Choroid plexus epithelial cell (primary cell): ENCODE measurements at regions not wholly inside any gene's neighbourhood (a gene's known extent, or its start where the extent isn't known, plus 50 kb on each side); places are given as distances from the start of the nearest gene placed in this dataset.

ENCODE experiments used
- DNase-seq: peaks from one replicate; pipeline ENCODE4 v3.0.0-alpha.2; 2010; ENCODE audit warnings: low read depth
- H3K4me3 ChIP-seq: 2 replicates; pipeline ENCODE4 v1.5.1; 2011; ENCODE audit warnings: low read depth, mild to moderate bottlenecking, control low read depth, low read length, moderate library complexity
- TF ChIP-seq, protein P1 (sequence below): conservative IDR thresholded peaks from 2 replicates; pipeline ENCODE4 v1.5.1; 2011; ENCODE audit warnings: low read depth, mild to moderate bottlenecking, control low read depth, inconsistent platforms, low read length, moderate library complexity

DNA sequence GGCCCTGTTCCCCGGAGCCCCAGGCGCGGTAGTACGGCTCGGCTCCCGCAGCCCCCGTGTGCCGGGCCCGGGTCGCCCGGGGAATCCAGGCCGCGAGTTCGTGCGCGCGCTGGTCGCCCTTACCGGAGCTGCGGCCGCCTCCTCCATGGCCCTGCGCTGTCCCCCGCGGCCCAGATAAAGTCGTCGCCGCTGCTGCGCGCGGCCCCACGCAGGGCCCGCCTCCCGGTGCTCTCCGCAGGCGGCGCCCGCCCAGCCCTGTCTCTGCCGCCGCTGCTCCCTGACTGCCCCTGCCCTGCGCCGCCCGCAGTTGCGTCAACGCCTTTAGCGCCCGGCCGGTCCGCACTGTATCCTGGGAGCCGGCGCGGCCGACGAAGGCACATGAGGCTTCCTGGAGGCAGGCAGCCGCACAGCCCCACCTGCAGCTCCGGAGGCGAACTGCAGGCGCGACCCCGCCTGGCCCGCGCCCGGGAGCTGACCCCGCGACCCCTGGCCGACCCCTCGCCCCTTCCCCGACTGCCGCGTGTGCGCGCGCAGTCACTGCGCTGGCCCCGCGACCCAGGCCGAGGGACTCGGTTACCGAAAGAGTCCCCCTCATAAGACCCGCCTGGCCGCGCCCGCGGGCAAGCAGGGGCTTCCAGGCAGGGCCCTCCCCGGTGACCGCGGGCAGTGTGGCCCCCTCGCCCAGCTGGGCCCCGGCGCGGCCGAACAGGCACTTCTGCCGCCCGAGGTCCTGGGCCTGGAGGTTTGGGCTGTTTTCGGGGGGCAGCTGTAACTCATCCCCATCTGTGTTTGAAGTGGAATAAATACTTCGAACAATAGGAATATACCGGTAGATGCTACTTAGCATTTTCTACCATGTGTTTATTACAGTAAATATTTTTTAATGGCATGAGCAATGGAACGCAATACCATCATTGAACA is 127.1 kb upstream of the ZNF746 start:
- TF ChIP-seq, protein P1, sequence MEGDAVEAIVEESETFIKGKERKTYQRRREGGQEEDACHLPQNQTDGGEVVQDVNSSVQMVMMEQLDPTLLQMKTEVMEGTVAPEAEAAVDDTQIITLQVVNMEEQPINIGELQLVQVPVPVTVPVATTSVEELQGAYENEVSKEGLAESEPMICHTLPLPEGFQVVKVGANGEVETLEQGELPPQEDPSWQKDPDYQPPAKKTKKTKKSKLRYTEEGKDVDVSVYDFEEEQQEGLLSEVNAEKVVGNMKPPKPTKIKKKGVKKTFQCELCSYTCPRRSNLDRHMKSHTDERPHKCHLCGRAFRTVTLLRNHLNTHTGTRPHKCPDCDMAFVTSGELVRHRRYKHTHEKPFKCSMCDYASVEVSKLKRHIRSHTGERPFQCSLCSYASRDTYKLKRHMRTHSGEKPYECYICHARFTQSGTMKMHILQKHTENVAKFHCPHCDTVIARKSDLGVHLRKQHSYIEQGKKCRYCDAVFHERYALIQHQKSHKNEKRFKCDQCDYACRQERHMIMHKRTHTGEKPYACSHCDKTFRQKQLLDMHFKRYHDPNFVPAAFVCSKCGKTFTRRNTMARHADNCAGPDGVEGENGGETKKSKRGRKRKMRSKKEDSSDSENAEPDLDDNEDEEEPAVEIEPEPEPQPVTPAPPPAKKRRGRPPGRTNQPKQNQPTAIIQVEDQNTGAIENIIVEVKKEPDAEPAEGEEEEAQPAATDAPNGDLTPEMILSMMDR = peak; percentile 67
- peak overlapping the region; percentile 77 for H3K4me3 ChIP-seq
- peak; percentile 94 for DNase-seq

DNA sequence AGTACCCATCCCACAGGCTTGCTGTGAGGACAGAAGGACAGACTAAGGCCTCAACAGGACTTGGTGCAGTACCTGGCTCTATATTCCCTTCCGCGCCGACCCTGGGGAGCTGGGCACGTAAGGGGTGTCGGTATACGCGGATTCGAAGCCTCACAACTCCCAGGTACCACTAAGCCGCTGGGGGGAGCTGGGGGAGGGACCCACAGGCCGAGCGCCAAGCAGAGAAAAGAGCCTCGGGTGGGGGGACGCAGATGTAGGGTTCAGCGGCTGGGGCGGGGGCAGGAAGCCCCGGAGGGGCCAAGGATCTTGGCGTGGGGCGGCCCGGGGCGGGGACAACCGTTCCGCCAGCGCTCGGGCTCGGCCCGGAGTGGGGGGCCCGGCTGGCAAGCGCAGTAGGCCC is 126.4 kb upstream of the ZNF746 start:
- TF ChIP-seq, protein P1 = peak; percentile 17
- H3K4me3 ChIP-seq = peak overlapping the region; percentile 77
- DNase-seq = peak; percentile 38

DNA sequence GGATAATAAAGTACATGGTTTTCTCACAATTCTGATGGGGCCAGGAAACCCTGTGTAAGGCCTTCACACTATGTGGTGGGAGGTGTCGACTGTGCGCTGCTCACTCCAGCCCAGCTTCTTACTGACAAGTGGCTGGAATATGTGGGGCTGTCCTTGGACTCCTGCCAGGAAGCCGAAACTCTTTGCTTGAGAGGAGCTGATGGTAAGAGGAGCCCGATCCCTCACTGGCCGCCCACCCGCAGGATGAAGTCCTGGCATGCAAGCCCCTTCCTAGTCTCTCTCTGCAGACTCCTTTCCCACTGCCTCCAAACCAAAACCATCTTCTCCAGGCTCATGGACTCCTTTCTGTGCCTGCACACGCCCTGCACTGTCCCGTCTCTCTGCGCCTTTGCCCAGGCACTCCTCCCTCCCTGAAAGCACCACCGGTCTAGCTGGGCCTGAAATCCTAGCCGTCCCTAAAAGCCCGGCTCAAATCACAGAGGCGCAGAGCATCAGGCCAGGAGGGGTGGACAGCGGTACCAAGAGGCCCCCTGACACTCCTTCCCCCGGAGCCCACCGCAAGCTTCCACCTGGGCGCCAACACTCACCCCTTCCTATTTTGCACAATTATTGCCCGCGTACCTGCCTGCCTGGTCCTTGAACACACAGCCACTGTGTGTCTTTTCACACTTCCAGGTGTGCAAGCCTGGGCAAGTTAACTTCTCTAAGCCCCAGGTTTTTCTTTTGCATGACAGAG is 125.8 kb upstream of the ZNF746 start:
- peak; percentile 86 for DNase-seq
- H3K4me3 ChIP-seq = peak overlapping the region; percentile 77

DNA sequence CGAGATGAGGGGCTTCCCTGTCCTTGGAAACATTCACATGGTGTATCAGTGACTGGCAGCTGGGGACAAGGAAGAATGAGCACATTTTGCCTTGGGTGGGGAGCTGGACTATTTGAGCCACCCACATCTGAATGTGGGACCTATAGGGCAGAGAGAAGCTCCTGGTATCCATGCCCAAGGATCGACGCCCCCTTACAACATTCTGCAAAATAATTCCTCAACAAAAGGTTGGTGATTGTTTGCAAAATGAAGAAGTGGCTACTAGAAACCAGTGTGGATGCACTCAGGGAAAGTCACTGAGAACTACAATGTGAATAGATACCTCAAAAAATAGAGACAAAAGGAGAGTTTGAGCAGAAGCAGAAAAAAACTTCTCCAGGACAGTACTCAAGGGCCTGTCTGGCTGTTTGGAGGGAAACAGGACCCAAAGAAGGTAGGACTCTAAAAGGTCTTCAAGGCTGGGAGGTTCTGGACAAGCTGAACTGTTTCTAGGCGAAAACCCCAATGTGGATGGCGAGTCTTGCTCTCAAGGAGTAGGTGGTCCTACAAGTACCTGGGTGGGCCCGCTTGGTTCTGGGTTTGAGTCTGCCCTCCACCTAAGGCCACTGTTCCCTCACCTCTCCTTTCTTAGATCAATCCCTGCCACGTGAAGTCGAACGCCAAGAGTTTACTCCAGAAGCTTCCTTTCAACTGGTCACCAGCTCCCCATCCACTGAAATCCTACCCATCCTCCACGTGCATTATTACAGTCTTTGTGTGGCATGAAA is 125.0 kb upstream of the ZNF746 start:
- DNase-seq = no peak
- TF ChIP-seq, protein P1 = no peak

DNA sequence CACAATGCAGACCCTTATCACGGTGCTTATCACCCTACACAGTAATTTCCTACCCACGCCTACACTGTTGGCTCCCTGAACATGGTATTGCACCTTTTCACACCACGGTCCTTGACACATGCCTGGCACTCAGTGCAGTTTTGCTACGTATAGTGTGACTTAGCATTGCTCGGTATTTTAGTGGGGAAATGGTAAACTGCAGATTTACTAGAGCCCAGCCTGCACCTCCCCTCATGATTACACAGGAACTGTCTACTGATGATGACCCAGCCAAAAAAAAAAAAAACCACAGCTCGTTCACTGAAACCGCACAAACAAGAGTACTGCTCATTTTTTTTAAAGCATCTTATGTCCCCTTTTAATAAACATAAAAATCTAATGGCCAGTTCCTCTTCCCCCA is 124.2 kb upstream of the ZNF746 start:
- no peak for DNase-seq
- TF ChIP-seq, protein P1 = no peak
- H3K4me3 ChIP-seq = no peak overlapping the region

More for the DNA sequence above, 125.0 kb upstream of the ZNF746 start:
- peak overlapping the region; percentile 77 for H3K4me3 ChIP-seq

DNA sequence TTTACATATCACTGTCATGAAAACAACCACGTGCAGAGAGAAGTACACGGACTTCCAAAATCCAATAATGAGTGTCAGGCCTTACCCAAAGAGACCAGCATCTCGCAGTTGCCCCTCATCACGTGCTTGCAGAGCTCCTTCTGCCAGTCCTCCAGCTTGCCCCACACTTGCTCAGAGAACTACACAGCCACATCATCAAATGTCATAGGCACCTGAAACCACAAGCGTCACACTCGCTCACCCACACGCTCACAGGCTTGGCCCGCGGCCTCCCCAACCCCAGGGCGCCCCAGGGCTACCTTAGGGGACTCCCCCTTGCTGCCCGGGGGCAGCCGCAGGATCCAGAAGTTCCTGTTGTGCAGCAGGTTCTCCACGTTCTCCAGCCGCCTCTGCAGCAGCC is 123.4 kb upstream of the ZNF746 start:
- TF ChIP-seq, protein P1 = no peak
- no peak overlapping the region for H3K4me3 ChIP-seq
- DNase-seq = no peak

DNA sequence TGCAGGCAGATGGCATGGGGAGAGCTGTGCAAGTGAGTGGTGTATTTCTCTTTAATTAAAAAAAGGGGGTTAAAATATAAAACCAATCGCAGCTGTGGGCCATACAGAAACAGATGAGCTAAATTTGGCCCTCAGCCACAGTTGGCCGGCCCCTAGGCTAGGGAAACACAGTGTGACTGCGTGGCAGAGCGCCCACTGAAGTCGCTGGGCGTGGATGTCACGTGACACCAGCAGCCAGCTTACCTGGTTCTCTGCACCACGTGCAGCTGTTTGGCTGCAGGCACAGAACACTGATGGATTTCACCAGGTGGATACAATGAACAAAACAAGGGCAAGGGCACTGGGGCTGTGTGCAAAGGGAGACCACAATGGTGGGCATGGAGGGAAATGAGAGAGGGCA is 119.3 kb upstream of the ZNF746 start:
- TF ChIP-seq, protein P1 = no peak
- H3K4me3 ChIP-seq = no peak overlapping the region
- no peak for DNase-seq
